ENCODE measurements at regions not wholly inside any gene's neighbourhood (a gene's known extent, or its start where the extent isn't known, plus 50 kb on each side); places are given as distances from the start of the nearest gene placed in this dataset.

DNA sequence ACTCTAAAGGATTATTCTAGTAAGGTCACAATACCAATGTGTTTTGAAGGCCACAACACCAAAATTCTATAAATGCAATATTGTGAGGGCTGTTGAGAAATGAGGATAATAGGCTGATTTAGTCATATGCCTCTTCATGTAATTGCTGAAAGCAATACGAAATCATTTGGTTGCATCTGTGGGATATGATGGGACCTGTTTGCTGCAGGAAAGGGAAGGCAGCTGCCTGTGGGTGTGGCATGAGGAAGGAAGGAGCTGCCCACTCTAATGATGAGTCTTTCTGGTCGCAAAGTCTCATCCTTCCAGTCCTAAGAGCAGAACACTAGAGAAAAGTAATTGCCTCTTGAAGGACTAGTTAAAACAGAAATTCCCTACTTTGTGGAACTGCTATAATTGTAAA, 245.3 kb upstream of the ZPLD1 start:
- Histone ChIP-seq H3K79me2 (ENCODE audit: insufficient read depth) (no peaks in the 10 kb centered on the region), H3K4me2 (no peak overlapping the region), H2AFZ (ENCODE audit: low read depth) (no peak overlapping the region), H3K9me2 (no peaks in the 10 kb centered on the region), H3K4me3 (ENCODE audit: low read depth in 2 of 2, low read length in 1 of 2) (no peak overlapping the region), H3K27me3 (ENCODE audit: insufficient read depth) (no peaks in the 10 kb centered on the region), H3K9ac (no peak overlapping the region), H4K20me1 (ENCODE audit: insufficient read depth) (no peaks in the 10 kb centered on the region), H3F3A (replicated peaks; ENCODE audit: insufficient read depth) (no peaks in the 10 kb centered on the region), H3K27ac (ENCODE audit: low read depth in 2 of 2, low read length in 1 of 2) (no peak overlapping the region), H3K9me3 (no peaks in the 10 kb centered on the region), H3K36me3 (replicated peaks in 1 of 2; ENCODE audit: control insufficient read depth in 1 of 2, insufficient read depth in 2 of 2, low read length in 1 of 2) (no peaks in the 10 kb centered on the region), H3K4me1 (ENCODE audit: control insufficient read depth in 1 of 2, insufficient read depth in 2 of 2, low read depth in 1 of 2, low read length in 1 of 2) (no peaks in the 10 kb centered on the region; a peak in 1 of 4 replicates)
- WGBS (ENCODE audit: low lambda C conversion rate) = 97% methylated on average over 2 of the region's 2 CpGs
- DNase-seq = no peak
- ChIA-PET POLR2A (no interaction called here), CTCF (no interaction called here)
- TF ChIP-seq TCF12 (IDR thresholded peaks at IDR 0.05) = no peak
- no peak for TF ChIP-seq RCOR1 (IDR thresholded peaks at IDR 0.05; ENCODE audit: low read length)
- TF ChIP-seq, protein P1, sequence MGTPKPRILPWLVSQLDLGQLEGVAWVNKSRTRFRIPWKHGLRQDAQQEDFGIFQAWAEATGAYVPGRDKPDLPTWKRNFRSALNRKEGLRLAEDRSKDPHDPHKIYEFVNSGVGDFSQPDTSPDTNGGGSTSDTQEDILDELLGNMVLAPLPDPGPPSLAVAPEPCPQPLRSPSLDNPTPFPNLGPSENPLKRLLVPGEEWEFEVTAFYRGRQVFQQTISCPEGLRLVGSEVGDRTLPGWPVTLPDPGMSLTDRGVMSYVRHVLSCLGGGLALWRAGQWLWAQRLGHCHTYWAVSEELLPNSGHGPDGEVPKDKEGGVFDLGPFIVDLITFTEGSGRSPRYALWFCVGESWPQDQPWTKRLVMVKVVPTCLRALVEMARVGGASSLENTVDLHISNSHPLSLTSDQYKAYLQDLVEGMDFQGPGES (IDR thresholded peaks at IDR 0.05; ENCODE audit: low read depth, low read length) = no peak
- TF ChIP-seq, protein P2, sequence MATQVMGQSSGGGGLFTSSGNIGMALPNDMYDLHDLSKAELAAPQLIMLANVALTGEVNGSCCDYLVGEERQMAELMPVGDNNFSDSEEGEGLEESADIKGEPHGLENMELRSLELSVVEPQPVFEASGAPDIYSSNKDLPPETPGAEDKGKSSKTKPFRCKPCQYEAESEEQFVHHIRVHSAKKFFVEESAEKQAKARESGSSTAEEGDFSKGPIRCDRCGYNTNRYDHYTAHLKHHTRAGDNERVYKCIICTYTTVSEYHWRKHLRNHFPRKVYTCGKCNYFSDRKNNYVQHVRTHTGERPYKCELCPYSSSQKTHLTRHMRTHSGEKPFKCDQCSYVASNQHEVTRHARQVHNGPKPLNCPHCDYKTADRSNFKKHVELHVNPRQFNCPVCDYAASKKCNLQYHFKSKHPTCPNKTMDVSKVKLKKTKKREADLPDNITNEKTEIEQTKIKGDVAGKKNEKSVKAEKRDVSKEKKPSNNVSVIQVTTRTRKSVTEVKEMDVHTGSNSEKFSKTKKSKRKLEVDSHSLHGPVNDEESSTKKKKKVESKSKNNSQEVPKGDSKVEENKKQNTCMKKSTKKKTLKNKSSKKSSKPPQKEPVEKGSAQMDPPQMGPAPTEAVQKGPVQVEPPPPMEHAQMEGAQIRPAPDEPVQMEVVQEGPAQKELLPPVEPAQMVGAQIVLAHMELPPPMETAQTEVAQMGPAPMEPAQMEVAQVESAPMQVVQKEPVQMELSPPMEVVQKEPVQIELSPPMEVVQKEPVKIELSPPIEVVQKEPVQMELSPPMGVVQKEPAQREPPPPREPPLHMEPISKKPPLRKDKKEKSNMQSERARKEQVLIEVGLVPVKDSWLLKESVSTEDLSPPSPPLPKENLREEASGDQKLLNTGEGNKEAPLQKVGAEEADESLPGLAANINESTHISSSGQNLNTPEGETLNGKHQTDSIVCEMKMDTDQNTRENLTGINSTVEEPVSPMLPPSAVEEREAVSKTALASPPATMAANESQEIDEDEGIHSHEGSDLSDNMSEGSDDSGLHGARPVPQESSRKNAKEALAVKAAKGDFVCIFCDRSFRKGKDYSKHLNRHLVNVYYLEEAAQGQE (IDR thresholded peaks at IDR 0.05; ENCODE audit: low read depth, low read length) = no peak

DNA sequence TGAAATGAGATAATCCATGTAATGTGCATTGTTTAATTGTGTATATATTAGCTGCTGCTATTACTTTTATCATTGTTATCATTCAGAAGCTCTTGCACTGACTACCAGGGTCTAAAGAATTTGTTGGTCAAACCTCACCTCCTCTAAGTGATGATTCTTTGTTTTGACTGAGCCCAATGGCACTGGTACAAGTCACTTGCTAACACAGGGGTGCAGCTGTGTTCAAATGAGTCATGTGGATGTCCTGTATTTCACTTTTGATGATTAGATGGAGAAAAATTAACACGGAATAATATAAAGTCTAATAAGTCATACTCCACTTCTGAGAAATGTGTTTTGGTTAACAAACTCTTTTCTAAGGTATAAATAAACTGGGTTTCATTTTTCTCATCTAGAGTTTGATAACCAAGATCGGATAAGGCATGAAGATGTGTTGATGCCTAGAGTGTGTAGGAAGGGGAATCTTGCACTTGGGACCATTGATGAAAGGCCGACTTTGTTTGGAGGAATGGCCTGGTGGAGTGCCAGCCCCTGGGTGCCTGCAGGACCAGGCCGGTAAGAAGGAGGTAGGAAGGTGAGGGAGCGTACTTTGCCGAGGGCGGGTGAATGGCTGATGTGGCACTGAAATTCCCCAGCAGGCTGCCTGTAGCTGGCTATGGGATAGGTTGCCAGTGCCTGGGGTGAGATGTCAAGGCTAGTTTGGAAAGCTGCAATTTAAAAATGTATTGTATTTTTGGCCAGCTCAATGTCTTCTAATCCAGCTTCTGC, 244.7 kb upstream of the ZPLD1 start:
- H3K36me3 ChIP-seq (replicated peaks in 1 of 2; ENCODE audit: control insufficient read depth in 1 of 2, insufficient read depth in 2 of 2, low read length in 1 of 2) = no peaks in the 10 kb centered on the region
- ChIA-PET POLR2A (no interaction called here), CTCF (no interaction called here)
- no peaks in the 10 kb centered on the region for H4K20me1 ChIP-seq (ENCODE audit: insufficient read depth)
- H3K79me2 ChIP-seq (ENCODE audit: insufficient read depth) = no peaks in the 10 kb centered on the region
- no peaks in the 10 kb centered on the region for H3K9me3 ChIP-seq
- H3K27me3 ChIP-seq (ENCODE audit: insufficient read depth) = no peaks in the 10 kb centered on the region
- no peak overlapping the region for H3K4me2 ChIP-seq
- no peak overlapping the region for H3K4me3 ChIP-seq (ENCODE audit: low read depth in 2 of 2, low read length in 1 of 2)
- no peak overlapping the region for H2AFZ ChIP-seq (ENCODE audit: low read depth)
- no peak for DNase-seq
- H3K4me1 ChIP-seq (ENCODE audit: control insufficient read depth in 1 of 2, insufficient read depth in 2 of 2, low read depth in 1 of 2, low read length in 1 of 2) = no peaks in the 10 kb centered on the region; a peak in 1 of 4 replicates
- H3F3A ChIP-seq (replicated peaks; ENCODE audit: insufficient read depth) = no peaks in the 10 kb centered on the region
- H3K9me2 ChIP-seq = no peaks in the 10 kb centered on the region
- WGBS (ENCODE audit: low lambda C conversion rate) = 88% methylated on average over 7 of the region's 7 CpGs
- no peak overlapping the region for H3K9ac ChIP-seq
- TF ChIP-seq NRF1 (IDR thresholded peaks at IDR 0.05; ENCODE audit: low read depth, low read length) (no peak), SMC3 (IDR thresholded peaks at IDR 0.05; ENCODE audit: low read depth, low read length) (no peak)
- TF ChIP-seq, protein P3, sequence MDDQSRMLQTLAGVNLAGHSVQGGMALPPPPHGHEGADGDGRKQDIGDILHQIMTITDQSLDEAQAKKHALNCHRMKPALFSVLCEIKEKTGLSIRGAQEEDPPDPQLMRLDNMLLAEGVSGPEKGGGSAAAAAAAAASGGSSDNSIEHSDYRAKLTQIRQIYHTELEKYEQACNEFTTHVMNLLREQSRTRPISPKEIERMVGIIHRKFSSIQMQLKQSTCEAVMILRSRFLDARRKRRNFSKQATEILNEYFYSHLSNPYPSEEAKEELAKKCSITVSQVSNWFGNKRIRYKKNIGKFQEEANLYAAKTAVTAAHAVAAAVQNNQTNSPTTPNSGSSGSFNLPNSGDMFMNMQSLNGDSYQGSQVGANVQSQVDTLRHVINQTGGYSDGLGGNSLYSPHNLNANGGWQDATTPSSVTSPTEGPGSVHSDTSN (IDR thresholded peaks at IDR 0.05) = no peak
- H3K27ac ChIP-seq (ENCODE audit: low read depth in 2 of 2, low read length in 1 of 2) = no peak overlapping the region
